ENCODE measurements at regions not wholly inside any gene's neighbourhood (a gene's known extent, or its start where the extent isn't known, plus 50 kb on each side); places are given as distances from the start of the nearest gene placed in this dataset.

GRCh38 chr1:193629875-193630274 is 443.5 kb upstream of the B3GALT2 start:
- peaks cover 9% of the 10 kb centered on the region for H3K4me1 Mint-ChIP-seq (ENCODE audit: low read depth)
- intact Hi-C loops (cut with micrococcal nuclease) = no loop called here
- H3K27me3 Mint-ChIP-seq (ENCODE audit: low read depth) = no peaks in the 10 kb centered on the region
- no peak for DNase-seq
- H3K9me3 Mint-ChIP-seq = no peaks in the 10 kb centered on the region
- no peaks in the 10 kb centered on the region for H3K36me3 Mint-ChIP-seq (ENCODE audit: low read depth)
- no peak overlapping the region for H3K4me3 Mint-ChIP-seq
- no peak overlapping the region for H3K27ac Mint-ChIP-seq
- CTCF ChIA-PET = interaction anchor here (0.7 kb wide), 1 partner anchor 319 kb away, joined by 4 read pairs; no protein-coding TSS in a partner anchor

- Mint-ChIP-seq H3K36me3 (ENCODE audit: low read depth) (no peaks in the 10 kb centered on the region), H3K9me3 (no peaks in the 10 kb centered on the region), H3K27me3 (ENCODE audit: low read depth) (no peaks in the 10 kb centered on the region), H3K4me1 (ENCODE audit: low read depth) (no peaks in the 10 kb centered on the region), H3K4me3 (no peak overlapping the region), H3K27ac (no peak overlapping the region)
- intact Hi-C loops (cut with micrococcal nuclease) = no loop called here
- DNase-seq = no peak
- CTCF ChIA-PET = interaction anchor here (0.7 kb wide), 1 partner anchor 32 kb away, joined by 3 read pairs; no protein-coding TSS in a partner anchor
Observed at GRCh38 chr1:193626695-193627094, 440.3 kb upstream of the B3GALT2 start.

- Mint-ChIP-seq H3K9me3 (no peaks in the 10 kb centered on the region), H3K4me1 (ENCODE audit: low read depth) (no peaks in the 10 kb centered on the region), H3K36me3 (ENCODE audit: low read depth) (no peaks in the 10 kb centered on the region), H3K27ac (no peak overlapping the region), H3K27me3 (ENCODE audit: low read depth) (no peaks in the 10 kb centered on the region), H3K4me3 (no peak overlapping the region)
- no peak for DNase-seq
- intact Hi-C loops (cut with micrococcal nuclease) = no loop called here
- CTCF ChIA-PET = no interaction called here
Observed at GRCh38 chr1:193625255-193625654, 438.8 kb upstream of the B3GALT2 start.

GRCh38 chr1:193619911-193620310 is 433.5 kb upstream of the B3GALT2 start:
- CTCF ChIA-PET = no interaction called here
- Mint-ChIP-seq H3K27me3 (ENCODE audit: low read depth) (no peaks in the 10 kb centered on the region), H3K4me1 (ENCODE audit: low read depth) (no peaks in the 10 kb centered on the region), H3K4me3 (no peak overlapping the region), H3K36me3 (ENCODE audit: low read depth) (no peaks in the 10 kb centered on the region), H3K9me3 (no peaks in the 10 kb centered on the region), H3K27ac (no peak overlapping the region)
- intact Hi-C loops (cut with micrococcal nuclease) = no loop called here
- no peak for DNase-seq

GRCh38 chr1:193614817-193615216 is 428.4 kb upstream of the B3GALT2 start:
- Mint-ChIP-seq H3K9me3 (no peaks in the 10 kb centered on the region), H3K4me1 (ENCODE audit: low read depth) (no peaks in the 10 kb centered on the region), H3K27me3 (ENCODE audit: low read depth) (no peaks in the 10 kb centered on the region), H3K27ac (no peak overlapping the region), H3K4me3 (no peak overlapping the region), H3K36me3 (ENCODE audit: low read depth) (no peaks in the 10 kb centered on the region)
- intact Hi-C loops (cut with micrococcal nuclease) = no loop called here
- no peak for DNase-seq
- CTCF ChIA-PET = no interaction called here

GRCh38 chr1:193614275-193614674 is 427.9 kb upstream of the B3GALT2 start:
- H3K36me3 Mint-ChIP-seq (ENCODE audit: low read depth) = no peaks in the 10 kb centered on the region

GRCh38 chr1:193613041-193613440 is 426.6 kb upstream of the B3GALT2 start:
- peaks cover 4% of the 10 kb centered on the region for H3K9me3 Mint-ChIP-seq
- H3K27ac Mint-ChIP-seq = no peak overlapping the region
- CTCF ChIA-PET = no interaction called here
- DNase-seq = no peak
- H3K4me3 Mint-ChIP-seq = no peak overlapping the region
- no peaks in the 10 kb centered on the region for H3K36me3 Mint-ChIP-seq (ENCODE audit: low read depth)
- intact Hi-C loops (cut with micrococcal nuclease) = no loop called here
- no peaks in the 10 kb centered on the region for H3K4me1 Mint-ChIP-seq (ENCODE audit: low read depth)
- H3K27me3 Mint-ChIP-seq (ENCODE audit: low read depth) = no peaks in the 10 kb centered on the region

More at GRCh38 chr1:193614275-193614674, 427.9 kb upstream of the B3GALT2 start:
- H3K4me3 Mint-ChIP-seq = no peak overlapping the region
- intact Hi-C loops (cut with micrococcal nuclease) = no loop called here
- no peaks in the 10 kb centered on the region for H3K4me1 Mint-ChIP-seq (ENCODE audit: low read depth)
- H3K27ac Mint-ChIP-seq = no peak overlapping the region
- CTCF ChIA-PET = no interaction called here
- no peaks in the 10 kb centered on the region for H3K27me3 Mint-ChIP-seq (ENCODE audit: low read depth)
- no peaks in the 10 kb centered on the region for H3K9me3 Mint-ChIP-seq
- no peak for DNase-seq

- no peaks in the 10 kb centered on the region for H3K36me3 Mint-ChIP-seq (ENCODE audit: low read depth)
- no peak overlapping the region for H3K27ac Mint-ChIP-seq
- intact Hi-C loops (cut with micrococcal nuclease) = loop anchor here (5.0 kb wide), 1 partner anchor 688 kb away; no protein-coding TSS in a partner anchor
- H3K4me3 Mint-ChIP-seq = no peak overlapping the region
- no peaks in the 10 kb centered on the region for H3K27me3 Mint-ChIP-seq (ENCODE audit: low read depth)
- H3K9me3 Mint-ChIP-seq = peaks cover 4% of the 10 kb centered on the region
- H3K4me1 Mint-ChIP-seq (ENCODE audit: low read depth) = peaks cover 8% of the 10 kb centered on the region
- CTCF ChIA-PET = interaction anchor here (0.6 kb wide), 1 partner anchor 958 kb away, joined by 3 read pairs; no protein-coding TSS in a partner anchor
- no peak for DNase-seq
Observed at GRCh38 chr1:193609592-193609991, 423.2 kb upstream of the B3GALT2 start.

- no peaks in the 10 kb centered on the region for H3K27me3 Mint-ChIP-seq (ENCODE audit: low read depth)
- intact Hi-C loops (cut with micrococcal nuclease) = loop anchor here (5.0 kb wide), 1 partner anchor 690 kb away; no protein-coding TSS in a partner anchor
- no peak for DNase-seq
- H3K36me3 Mint-ChIP-seq (ENCODE audit: low read depth) = no peaks in the 10 kb centered on the region
- H3K4me3 Mint-ChIP-seq = no peak overlapping the region
- H3K27ac Mint-ChIP-seq = no peak overlapping the region
- CTCF ChIA-PET = no interaction called here
- H3K4me1 Mint-ChIP-seq (ENCODE audit: low read depth) = peaks cover 8% of the 10 kb centered on the region
- peaks cover 4% of the 10 kb centered on the region for H3K9me3 Mint-ChIP-seq
Observed at GRCh38 chr1:193607787-193608186, 421.4 kb upstream of the B3GALT2 start.

- CTCF ChIA-PET = no interaction called here
- H3K27me3 Mint-ChIP-seq (ENCODE audit: low read depth) = no peaks in the 10 kb centered on the region
- H3K27ac Mint-ChIP-seq = no peak overlapping the region
- intact Hi-C loops (cut with micrococcal nuclease) = loop anchor here (5.0 kb wide), 1 partner anchor 691 kb away; no protein-coding TSS in a partner anchor
- no peak overlapping the region for H3K4me3 Mint-ChIP-seq
- H3K9me3 Mint-ChIP-seq = peaks cover 4% of the 10 kb centered on the region
- H3K4me1 Mint-ChIP-seq (ENCODE audit: low read depth) = peaks cover 8% of the 10 kb centered on the region
- DNase-seq = no peak
- H3K36me3 Mint-ChIP-seq (ENCODE audit: low read depth) = no peaks in the 10 kb centered on the region
Observed at GRCh38 chr1:193606035-193606434, 419.6 kb upstream of the B3GALT2 start.

- H3K27me3 Mint-ChIP-seq (ENCODE audit: low read depth) = peaks cover 3% of the 10 kb centered on the region
- no peak for DNase-seq
- peaks cover 8% of the 10 kb centered on the region for H3K4me1 Mint-ChIP-seq (ENCODE audit: low read depth)
- H3K36me3 Mint-ChIP-seq (ENCODE audit: low read depth) = no peaks in the 10 kb centered on the region
- no peak overlapping the region for H3K27ac Mint-ChIP-seq
- CTCF ChIA-PET = interaction anchor here (0.6 kb wide), 2 partner anchors 183 to 409 kb away, joined by 3 read pairs; no protein-coding TSS in a partner anchor
- H3K9me3 Mint-ChIP-seq = no peaks in the 10 kb centered on the region
- intact Hi-C loops (cut with micrococcal nuclease) = no loop called here
- no peak overlapping the region for H3K4me3 Mint-ChIP-seq
Observed at GRCh38 chr1:193602705-193603104, 416.3 kb upstream of the B3GALT2 start.

- no peak overlapping the region for H3K4me3 Mint-ChIP-seq
- DNase-seq = no peak
- no peaks in the 10 kb centered on the region for H3K9me3 Mint-ChIP-seq
- no peak overlapping the region for H3K27ac Mint-ChIP-seq
- no peaks in the 10 kb centered on the region for H3K27me3 Mint-ChIP-seq (ENCODE audit: low read depth)
- H3K4me1 Mint-ChIP-seq (ENCODE audit: low read depth) = peaks cover 6% of the 10 kb centered on the region
- CTCF ChIA-PET = no interaction called here
- no peaks in the 10 kb centered on the region for H3K36me3 Mint-ChIP-seq (ENCODE audit: low read depth)
- intact Hi-C loops (cut with micrococcal nuclease) = no loop called here
Observed at GRCh38 chr1:193593147-193593885, 406.9 kb upstream of the B3GALT2 start.

- intact Hi-C loops (cut with micrococcal nuclease) = no loop called here
- peaks cover 6% of the 10 kb centered on the region for H3K4me1 Mint-ChIP-seq (ENCODE audit: low read depth)
- H3K36me3 Mint-ChIP-seq (ENCODE audit: low read depth) = no peaks in the 10 kb centered on the region
- H3K27me3 Mint-ChIP-seq (ENCODE audit: low read depth) = no peaks in the 10 kb centered on the region
- no peak overlapping the region for H3K27ac Mint-ChIP-seq
- no peaks in the 10 kb centered on the region for H3K9me3 Mint-ChIP-seq
- no peak overlapping the region for H3K4me3 Mint-ChIP-seq
- DNase-seq = no peak
- CTCF ChIA-PET = no interaction called here
Observed at GRCh38 chr1:193592317-193592716, 405.9 kb upstream of the B3GALT2 start.
